ENCODE measurements at regions not wholly inside any gene's neighbourhood (a gene's known extent, or its start where the extent isn't known, plus 50 kb on each side); places are given as distances from the start of the nearest gene placed in this dataset.

- TF ChIP-seq CTCF (IDR thresholded peaks at IDR 0.05) (no peak), REST (IDR thresholded peaks at IDR 0.05; ENCODE audit: insufficient read depth in 1 of 2, low read depth in 2 of 2, low read length in 1 of 2) (no peak), POLR2AphosphoS5 (IDR thresholded peaks at IDR 0.05; ENCODE audit: low read depth, low read length) (no peak), SIN3A (IDR thresholded peaks at IDR 0.05; ENCODE audit: borderline replicate concordance, insufficient read depth, low read depth, low read length) (no peak)
These were observed 398.3 kb downstream of the SEC16B start for GRCh38 chr1:177571485-177572076.

All from Panc1 (cell line).